ENCODE measurements at regions not wholly inside any gene's neighbourhood (a gene's known extent, or its start where the extent isn't known, plus 50 kb on each side); places are given as distances from the start of the nearest gene placed in this dataset.
A peak's percentile ranks its signal among the peaks of the same experiment; 100 is the strongest.

DNA sequence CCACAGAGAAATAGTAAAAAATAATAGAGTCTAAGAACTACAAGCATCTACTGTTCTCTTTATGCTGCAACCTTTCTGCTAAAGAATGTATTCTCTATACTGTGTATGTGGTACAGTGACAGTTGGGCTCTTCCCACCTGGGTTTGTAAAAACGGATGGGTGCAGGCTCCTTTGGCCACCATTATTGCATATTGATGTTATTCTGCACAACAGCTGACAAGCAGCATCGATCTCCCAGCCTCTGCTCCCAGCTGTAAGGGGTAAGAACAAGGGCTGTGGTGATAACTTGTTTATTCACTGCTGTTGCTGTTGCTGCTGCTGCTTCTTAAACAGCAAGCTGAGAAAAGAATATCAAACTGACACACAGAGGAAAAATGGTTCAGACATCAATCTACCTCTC is 56.1 kb downstream of the KCNRG start:
- DNase-seq: no peak
- TF ChIP-seq, protein P1, sequence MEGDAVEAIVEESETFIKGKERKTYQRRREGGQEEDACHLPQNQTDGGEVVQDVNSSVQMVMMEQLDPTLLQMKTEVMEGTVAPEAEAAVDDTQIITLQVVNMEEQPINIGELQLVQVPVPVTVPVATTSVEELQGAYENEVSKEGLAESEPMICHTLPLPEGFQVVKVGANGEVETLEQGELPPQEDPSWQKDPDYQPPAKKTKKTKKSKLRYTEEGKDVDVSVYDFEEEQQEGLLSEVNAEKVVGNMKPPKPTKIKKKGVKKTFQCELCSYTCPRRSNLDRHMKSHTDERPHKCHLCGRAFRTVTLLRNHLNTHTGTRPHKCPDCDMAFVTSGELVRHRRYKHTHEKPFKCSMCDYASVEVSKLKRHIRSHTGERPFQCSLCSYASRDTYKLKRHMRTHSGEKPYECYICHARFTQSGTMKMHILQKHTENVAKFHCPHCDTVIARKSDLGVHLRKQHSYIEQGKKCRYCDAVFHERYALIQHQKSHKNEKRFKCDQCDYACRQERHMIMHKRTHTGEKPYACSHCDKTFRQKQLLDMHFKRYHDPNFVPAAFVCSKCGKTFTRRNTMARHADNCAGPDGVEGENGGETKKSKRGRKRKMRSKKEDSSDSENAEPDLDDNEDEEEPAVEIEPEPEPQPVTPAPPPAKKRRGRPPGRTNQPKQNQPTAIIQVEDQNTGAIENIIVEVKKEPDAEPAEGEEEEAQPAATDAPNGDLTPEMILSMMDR (IDR thresholded peaks at IDR 0.05 in 8 of 11, conservative IDR thresholded peaks at IDR 0.05 in 3 of 11): no peak
- no peak for TF ChIP-seq POLR2AphosphoS5 (IDR thresholded peaks at IDR 0.05)
- TF ChIP-seq POLR2A (IDR thresholded peaks at IDR 0.05): no peak
- Histone ChIP-seq H3K27ac (peak overlapping the region in 1 of 8 donors; percentile 16), H3K36me3 (peaks cover 0 to 27% (median 10%) of the 10 kb centered on the region in 6 donors), H3K4me1 (peaks cover 2 to 80% (median 54%) of the 10 kb centered on the region in 6 donors), H3K9me3 (no peaks in the 10 kb centered on the region), H3K4me3 (no peak overlapping the region), H3K27me3 (replicated peaks in 1 of 7) (peaks cover 0 to 6% (median 0%) of the 10 kb centered on the region in 7 donors)
- intact Hi-C loops (cut with DNase I; ENCODE audit: low total_unique reads): no loop called here
- WGBS, 5 donors: 34 to 44% (median 35%) methylated on average over 2 of the region's 2 CpGs

DNA sequence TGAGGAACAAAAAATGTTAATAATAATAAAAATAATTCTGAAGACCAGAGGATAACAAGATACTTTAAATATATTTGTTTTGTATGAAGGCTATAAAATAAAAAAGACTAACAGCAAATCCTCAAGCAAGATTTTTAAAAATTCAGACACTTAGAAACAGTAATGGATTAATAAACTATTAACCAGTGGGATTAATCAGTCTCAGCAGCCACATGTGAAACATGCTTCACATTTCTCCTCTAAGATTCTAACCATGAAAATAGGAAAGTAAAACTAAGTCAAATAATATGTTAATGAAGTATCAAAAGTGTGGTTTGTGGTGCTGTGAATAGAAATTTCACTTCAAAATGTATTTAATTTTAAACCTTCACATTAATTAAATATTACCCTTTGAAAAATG is 57.4 kb downstream of the KCNRG start:
- intact Hi-C loops (cut with DNase I; ENCODE audit: low total_unique reads): no loop called here

DNA sequence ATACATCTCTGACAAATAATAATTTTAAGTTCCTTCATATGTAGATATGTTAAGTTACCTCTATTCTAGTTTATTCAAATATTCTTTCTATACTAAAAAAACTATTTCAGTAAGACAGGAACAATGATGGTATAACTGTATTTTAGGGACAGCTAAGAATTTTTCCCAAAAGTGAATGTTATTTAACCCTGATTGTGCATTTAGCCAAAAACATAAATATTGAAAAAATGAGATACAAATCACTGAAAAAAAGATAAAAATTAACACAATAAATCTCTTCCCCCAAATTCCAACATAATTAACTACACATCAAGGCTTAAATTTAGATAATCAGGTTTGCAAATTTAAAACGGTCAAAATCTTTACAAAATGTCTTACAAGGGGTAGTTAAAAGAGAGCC is 58.1 kb downstream of the KCNRG start:
- 70 to 81% (median 74%) methylated on average over 1 of the region's 1 CpG for WGBS, 5 donors

More for the DNA sequence above, 57.4 kb downstream of the KCNRG start:
- no peaks in the 10 kb centered on the region for H3K9me3 ChIP-seq
- DNase-seq: no peak
- H3K27ac ChIP-seq: no peak overlapping the region
- H3K27me3 ChIP-seq (replicated peaks in 1 of 7): peaks cover 0 to 6% (median 0%) of the 10 kb centered on the region in 7 donors
- peaks cover 0 to 14% (median 4%) of the 10 kb centered on the region in 6 donors for H3K36me3 ChIP-seq
- TF ChIP-seq, protein P1 (IDR thresholded peaks at IDR 0.05 in 8 of 11, conservative IDR thresholded peaks at IDR 0.05 in 3 of 11): no peak
- TF ChIP-seq POLR2AphosphoS5 (IDR thresholded peaks at IDR 0.05): no peak
- no peak for TF ChIP-seq POLR2A (IDR thresholded peaks at IDR 0.05)
- H3K4me3 ChIP-seq: no peak overlapping the region
- peaks cover 2 to 93% (median 62%) of the 10 kb centered on the region in 6 donors for H3K4me1 ChIP-seq

DNA sequence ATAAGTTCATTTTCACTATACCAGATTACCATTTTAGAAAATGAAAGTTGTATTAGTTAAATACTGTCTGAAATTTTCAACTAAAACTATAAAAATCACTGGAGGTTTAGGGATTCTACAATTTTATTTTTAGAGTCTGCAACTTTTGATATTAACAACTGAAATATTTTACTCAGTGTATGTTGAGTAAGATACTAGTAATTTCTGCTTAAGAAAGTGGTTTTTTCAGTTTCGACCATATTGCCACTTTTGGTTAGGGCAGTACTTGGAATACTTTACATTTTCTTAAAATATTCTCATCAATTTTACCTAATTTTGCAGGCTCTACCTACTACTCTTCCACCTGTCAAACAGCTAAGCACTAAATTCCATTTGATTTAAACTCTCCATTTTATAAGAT is 59.6 kb downstream of the KCNRG start:
- Histone ChIP-seq H3K9me3 (no peaks in the 10 kb centered on the region), H3K36me3 (peaks cover 0 to 6% (median 0%) of the 10 kb centered on the region in 6 donors), H3K27ac (peak overlapping the region in 1 of 8 donors; percentile 5), H3K4me3 (no peak overlapping the region), H3K27me3 (replicated peaks in 1 of 7) (peaks cover 0 to 6% (median 0%) of the 10 kb centered on the region in 7 donors), H3K4me1 (peaks cover 2 to 100% (median 77%) of the 10 kb centered on the region in 6 donors)
- TF ChIP-seq POLR2AphosphoS5 (IDR thresholded peaks at IDR 0.05) (no peak), POLR2A (IDR thresholded peaks at IDR 0.05) (no peak)
- TF ChIP-seq, protein P1 (IDR thresholded peaks at IDR 0.05 in 8 of 11, conservative IDR thresholded peaks at IDR 0.05 in 3 of 11): no peak
- intact Hi-C loops (cut with DNase I; ENCODE audit: low total_unique reads): no loop called here
- 45 to 67% (median 59%) methylated on average over 1 of the region's 1 CpG for WGBS, 5 donors
- DNase-seq: no peak

More for the DNA sequence above, 58.1 kb downstream of the KCNRG start:
- intact Hi-C loops (cut with DNase I; ENCODE audit: low total_unique reads): no loop called here
- H3K4me1 ChIP-seq: peaks cover 2 to 99% (median 69%) of the 10 kb centered on the region in 6 donors
- no peak for DNase-seq
- TF ChIP-seq, protein P1 (IDR thresholded peaks at IDR 0.05 in 8 of 11, conservative IDR thresholded peaks at IDR 0.05 in 3 of 11): no peak
- no peak for TF ChIP-seq POLR2AphosphoS5 (IDR thresholded peaks at IDR 0.05)
- no peak for TF ChIP-seq POLR2A (IDR thresholded peaks at IDR 0.05)
- peaks cover 0 to 8% (median 2%) of the 10 kb centered on the region in 6 donors for H3K36me3 ChIP-seq
- H3K27ac ChIP-seq: peak overlapping the region in 1 of 8 donors; percentile 2
- no peak overlapping the region for H3K4me3 ChIP-seq
- H3K27me3 ChIP-seq (replicated peaks in 1 of 7): peaks cover 0 to 6% (median 0%) of the 10 kb centered on the region in 7 donors
- no peaks in the 10 kb centered on the region for H3K9me3 ChIP-seq
